GM12872 (cell line): ENCODE measurements at regions not wholly inside any gene's neighbourhood (a gene's known extent, or its start where the extent isn't known, plus 50 kb on each side); places are given as distances from the start of the nearest gene placed in this dataset.

ENCODE experiments used
- CTCF ChIP-seq: IDR thresholded peaks from 3 replicates; pipeline ENCODE4 v1.5.1; 2011; ENCODE audit warnings: low read depth, mild to moderate bottlenecking, low read length, moderate library complexity; ENCODE audit not compliant: insufficient read depth

GRCh38 chr21:20720623-20721022, 277.6 kb upstream of the NCAM2 start:
- TF ChIP-seq CTCF: no peak

- TF ChIP-seq CTCF: no peak
Measured at GRCh38 chr21:20721151-20721550, 277.1 kb upstream of the NCAM2 start.

GRCh38 chr21:20728691-20729090, 269.5 kb upstream of the NCAM2 start:
- TF ChIP-seq CTCF: no peak

- no peak for TF ChIP-seq CTCF
Measured at GRCh38 chr21:20729376-20729775, 268.8 kb upstream of the NCAM2 start.

- TF ChIP-seq CTCF: no peak
Measured at GRCh38 chr21:20730441-20730840, 267.8 kb upstream of the NCAM2 start.

DNA sequence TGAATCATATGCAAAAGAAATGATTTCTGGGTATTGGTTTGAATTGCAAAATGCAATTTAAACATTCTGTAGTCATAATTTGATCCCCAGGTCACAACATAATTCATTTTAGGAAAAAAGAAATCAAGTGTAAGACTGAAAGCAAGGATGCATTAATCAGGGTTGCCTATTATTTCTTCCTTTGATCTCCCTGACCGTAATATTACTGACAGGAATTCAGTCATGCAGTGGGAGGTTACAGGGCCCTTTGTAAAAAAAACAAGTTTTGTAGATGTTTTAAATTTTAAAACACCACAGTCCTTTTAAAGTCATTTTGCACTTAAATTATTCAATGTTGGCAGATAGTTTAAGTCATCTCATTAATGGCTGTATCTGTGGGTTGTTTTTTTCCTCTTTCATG, 263.0 kb upstream of the NCAM2 start:
- no peak for TF ChIP-seq CTCF

DNA sequence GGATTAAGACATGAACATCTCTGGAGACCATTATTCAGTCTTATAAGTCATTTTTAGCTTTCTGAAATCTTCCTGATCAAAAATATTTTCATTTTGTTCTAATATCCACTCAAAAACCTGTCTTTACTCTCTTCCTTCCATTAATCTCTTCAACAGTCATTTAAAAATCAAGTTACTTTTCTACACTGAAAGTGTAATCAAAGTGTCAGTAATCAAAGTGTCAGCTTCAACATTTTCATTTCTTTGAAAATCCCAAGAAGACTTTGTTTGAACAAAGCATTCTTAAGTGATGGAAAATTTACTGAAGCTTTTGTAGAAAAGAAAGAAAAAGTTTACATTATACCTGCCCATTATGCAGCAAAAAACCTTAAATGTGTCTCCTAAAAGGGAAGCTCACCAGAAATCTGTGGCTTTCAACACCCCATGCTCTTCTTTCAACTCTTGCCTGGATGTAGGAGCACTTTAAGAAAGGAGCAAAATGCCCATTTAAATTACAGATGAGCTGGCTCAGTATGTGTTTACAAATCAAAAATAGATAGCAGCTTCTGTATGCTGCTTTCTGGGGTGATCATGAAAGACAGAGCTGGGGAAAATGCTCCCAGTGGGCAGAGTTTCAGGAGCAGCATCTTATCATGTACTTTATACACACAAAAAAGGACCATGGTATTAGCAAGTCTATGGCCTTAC, 260.8 kb upstream of the NCAM2 start:
- TF ChIP-seq CTCF: no peak
